GM21825 (cell line): ENCODE measurements at regions not wholly inside any gene's neighbourhood (a gene's known extent, or its start where the extent isn't known, plus 50 kb on each side); places are given as distances from the start of the nearest gene placed in this dataset.

ENCODE experiments used
- ATAC-seq: cut with Tn5 transposase; IDR thresholded peaks from one replicate; pipeline ENCODE4 v1.9.1; 2021; ENCODE audit warnings: mild to moderate bottlenecking, moderate library complexity; ENCODE audit not compliant: unreplicated experiment

- ATAC-seq, result no peak
These were observed 213.6 kb upstream of the FSCB start for GRCh38 chr14:44720707-44721106.

GRCh38 chr14:44712024-44712815, 205.1 kb upstream of the FSCB start:
- ATAC-seq, result no peak

- no peak for ATAC-seq
These were observed 194.6 kb upstream of the FSCB start for GRCh38 chr14:44701563-44702263.

- ATAC-seq, result no peak
These were observed 193.6 kb upstream of the FSCB start for GRCh38 chr14:44700694-44701093.

GRCh38 chr14:44700184-44700583, 193.1 kb upstream of the FSCB start:
- no peak for ATAC-seq

- ATAC-seq, result no peak
These were observed 192.3 kb upstream of the FSCB start for GRCh38 chr14:44699391-44699790.

- no peak for ATAC-seq
These were observed 162.4 kb upstream of the FSCB start for GRCh38 chr14:44669496-44669895.

GRCh38 chr14:44663136-44663535, 156.1 kb upstream of the FSCB start:
- ATAC-seq, result no peak

- no peak for ATAC-seq
These were observed 155.3 kb upstream of the FSCB start for GRCh38 chr14:44662250-44662891.

GRCh38 chr14:44658389-44658696, 151.3 kb upstream of the FSCB start:
- ATAC-seq, result no peak

- no peak for ATAC-seq
These were observed 150.8 kb upstream of the FSCB start for GRCh38 chr14:44657696-44658388.

GRCh38 chr14:44657203-44657602, 150.1 kb upstream of the FSCB start:
- no peak for ATAC-seq

- ATAC-seq, result no peak
These were observed 147.5 kb upstream of the FSCB start for GRCh38 chr14:44654591-44654990.

GRCh38 chr14:44653641-44654040, 146.6 kb upstream of the FSCB start:
- no peak for ATAC-seq

- no peak for ATAC-seq
These were observed 145.6 kb upstream of the FSCB start for GRCh38 chr14:44652640-44653039.

- no peak for ATAC-seq
These were observed 142.0 kb upstream of the FSCB start for GRCh38 chr14:44649061-44649460.

GRCh38 chr14:44640416-44640815, 133.3 kb upstream of the FSCB start:
- ATAC-seq, result no peak

- no peak for ATAC-seq
These were observed 132.8 kb upstream of the FSCB start for GRCh38 chr14:44639781-44640385.

GRCh38 chr14:44634692-44635091, 127.6 kb upstream of the FSCB start:
- no peak for ATAC-seq

GRCh38 chr14:44626423-44626822, 119.3 kb upstream of the FSCB start:
- ATAC-seq, result no peak

- ATAC-seq, result no peak
These were observed 118.0 kb upstream of the FSCB start for GRCh38 chr14:44625098-44625497.
